Epithelial cell of proximal tubule (primary cell): ENCODE measurements at regions not wholly inside any gene's neighbourhood (a gene's known extent, or its start where the extent isn't known, plus 50 kb on each side); places are given as distances from the start of the nearest gene placed in this dataset.

ENCODE experiments used
- DNase-seq: peaks from one replicate; pipeline ENCODE4 v3.0.0-alpha.2; 2011; ENCODE audit warnings: low read depth
- H3K4me3 ChIP-seq: 2 replicates; pipeline ENCODE4 v1.5.1; 2011; ENCODE audit warnings: low read depth, mild to moderate bottlenecking, low read length
- TF ChIP-seq, protein P1 (sequence below): conservative IDR thresholded peaks from 2 replicates; pipeline ENCODE4 v1.5.1; 2012; ENCODE audit warnings: low read depth, mild to moderate bottlenecking, low read length

GRCh38 chr4:173682609-173683008 lies 152.6 kb upstream of the HAND2 start:
- DNase-seq = no peak
- no peak overlapping the region for H3K4me3 ChIP-seq
- TF ChIP-seq, protein P1, sequence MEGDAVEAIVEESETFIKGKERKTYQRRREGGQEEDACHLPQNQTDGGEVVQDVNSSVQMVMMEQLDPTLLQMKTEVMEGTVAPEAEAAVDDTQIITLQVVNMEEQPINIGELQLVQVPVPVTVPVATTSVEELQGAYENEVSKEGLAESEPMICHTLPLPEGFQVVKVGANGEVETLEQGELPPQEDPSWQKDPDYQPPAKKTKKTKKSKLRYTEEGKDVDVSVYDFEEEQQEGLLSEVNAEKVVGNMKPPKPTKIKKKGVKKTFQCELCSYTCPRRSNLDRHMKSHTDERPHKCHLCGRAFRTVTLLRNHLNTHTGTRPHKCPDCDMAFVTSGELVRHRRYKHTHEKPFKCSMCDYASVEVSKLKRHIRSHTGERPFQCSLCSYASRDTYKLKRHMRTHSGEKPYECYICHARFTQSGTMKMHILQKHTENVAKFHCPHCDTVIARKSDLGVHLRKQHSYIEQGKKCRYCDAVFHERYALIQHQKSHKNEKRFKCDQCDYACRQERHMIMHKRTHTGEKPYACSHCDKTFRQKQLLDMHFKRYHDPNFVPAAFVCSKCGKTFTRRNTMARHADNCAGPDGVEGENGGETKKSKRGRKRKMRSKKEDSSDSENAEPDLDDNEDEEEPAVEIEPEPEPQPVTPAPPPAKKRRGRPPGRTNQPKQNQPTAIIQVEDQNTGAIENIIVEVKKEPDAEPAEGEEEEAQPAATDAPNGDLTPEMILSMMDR = no peak

DNA sequence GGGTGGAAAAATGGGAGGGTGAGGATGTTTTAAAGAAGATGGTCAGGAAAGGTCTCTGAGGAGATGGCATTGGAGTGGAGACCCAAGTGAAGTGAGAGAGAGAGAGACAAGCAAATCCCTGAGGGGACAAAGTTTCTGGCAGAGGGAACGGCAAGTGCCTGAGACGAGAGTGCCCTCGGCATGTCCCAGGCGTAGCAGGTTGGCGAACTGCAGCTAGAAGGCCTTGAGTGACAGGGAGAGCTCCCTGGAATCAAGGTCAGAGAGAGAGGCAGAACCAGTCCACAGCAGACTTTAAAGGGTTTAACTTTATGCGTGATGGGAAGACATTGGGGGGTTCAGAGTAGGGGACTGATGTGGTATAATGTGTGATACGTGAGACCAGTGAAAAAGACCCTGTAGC lies 150.2 kb upstream of the HAND2 start:
- TF ChIP-seq, protein P1 = no peak
- no peak for DNase-seq
- H3K4me3 ChIP-seq = no peak overlapping the region

- DNase-seq = no peak
- H3K4me3 ChIP-seq = no peak overlapping the region
- TF ChIP-seq, protein P1 = no peak
Observed at GRCh38 chr4:173675446-173675845, 145.4 kb upstream of the HAND2 start.

- DNase-seq = no peak
- TF ChIP-seq, protein P1 = no peak
- no peak overlapping the region for H3K4me3 ChIP-seq
Observed at GRCh38 chr4:173669460-173670179, 139.6 kb upstream of the HAND2 start.

- DNase-seq = no peak
- no peak overlapping the region for H3K4me3 ChIP-seq
- TF ChIP-seq, protein P1 = no peak
Observed at GRCh38 chr4:173661001-173661400, 131.0 kb upstream of the HAND2 start.

DNA sequence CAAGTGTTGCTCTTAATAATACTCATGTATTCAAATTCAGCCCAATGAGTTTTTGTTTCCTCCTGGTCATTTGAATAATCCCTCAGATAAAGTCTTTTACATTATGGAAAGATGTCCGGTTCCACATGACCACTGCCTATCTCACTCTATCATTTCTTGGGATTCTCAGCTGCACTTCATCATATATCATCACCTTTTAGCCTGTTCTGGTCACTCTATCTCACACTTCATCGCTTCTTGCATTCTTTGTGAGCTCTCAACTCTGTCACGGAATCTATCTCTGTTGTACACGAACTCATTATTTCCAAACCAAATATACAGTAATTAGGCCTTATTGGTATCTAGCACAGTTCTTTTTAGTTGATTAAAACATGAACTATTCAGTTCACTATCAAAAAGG lies 126.9 kb upstream of the HAND2 start:
- no peak overlapping the region for H3K4me3 ChIP-seq
- TF ChIP-seq, protein P1 = no peak
- DNase-seq = no peak

- TF ChIP-seq, protein P1 = no peak
- no peak for DNase-seq
- no peak overlapping the region for H3K4me3 ChIP-seq
Observed at GRCh38 chr4:173652283-173652931, 122.4 kb upstream of the HAND2 start.
